HCT116 (cell line): ENCODE measurements at regions not wholly inside any gene's neighbourhood (a gene's known extent, or its start where the extent isn't known, plus 50 kb on each side); places are given as distances from the start of the nearest gene placed in this dataset.

Experiments
- CTCF ChIP-seq, 3 experiments: fragments of 200-600 bp in 1 of 3; sonication (generic) in 1 of 3; IDR thresholded peaks in 2 of 3; conservative IDR thresholded peaks in 1 of 3; 2 replicates each; pipeline ENCODE4 v1.5.1; 2012 to 2017; ENCODE audit warnings: low read depth in 2 of 3, low read length in 2 of 3, antibody characterized with exemption in 1 of 3, borderline replicate concordance in 1 of 3, control low read depth in 1 of 3, mild to moderate bottlenecking in 1 of 3, mixed read lengths in 1 of 3, mixed run types in 1 of 3, moderate library complexity in 1 of 3; ENCODE audit not compliant: insufficient read depth in 1 of 3
- ELF1 ChIP-seq: IDR thresholded peaks from 2 replicates; pipeline ENCODE4 v1.6.1; 2012; ENCODE audit warnings: low read depth, borderline replicate concordance
- EZH2 ChIP-seq: fragments of 200-600 bp; sonication (generic); IDR thresholded peaks from 2 replicates; pipeline ENCODE4 v1.6.1; 2017; ENCODE audit warnings: antibody characterized with exemption, mixed run types
- EZH2phosphoT487 ChIP-seq: fragments of 200-600 bp; IDR thresholded peaks from 2 replicates; pipeline ENCODE4 v1.6.1; 2018; ENCODE audit warnings: antibody characterized with exemption, borderline replicate concordance
- FOSL1 ChIP-seq: IDR thresholded peaks from 2 replicates; pipeline ENCODE4 v1.6.1; 2012; ENCODE audit warnings: low read depth
- POLR2A ChIP-seq: IDR thresholded peaks from 2 replicates; pipeline ENCODE4 v1.7.0; 2011; ENCODE audit warnings: borderline replicate concordance; ENCODE audit not compliant: insufficient read depth, insufficient read length; ENCODE audit errors: extremely low read depth
- POLR2AphosphoS5 ChIP-seq: IDR thresholded peaks from 2 replicates; pipeline ENCODE4 v1.6.1; 2011; ENCODE audit warnings: mild to moderate bottlenecking, low read depth, low read length, moderate library complexity
- RAD21 ChIP-seq: IDR thresholded peaks from 2 replicates; pipeline ENCODE4 v1.6.1; 2012; ENCODE audit warnings: low read depth, mild to moderate bottlenecking
- REST ChIP-seq: IDR thresholded peaks from 2 replicates; pipeline ENCODE4 v1.6.1; 2012; ENCODE audit warnings: low read depth
- SRF ChIP-seq: IDR thresholded peaks from 2 replicates; pipeline ENCODE4 v1.6.1; 2012; ENCODE audit warnings: low read depth
- ZFX ChIP-seq: fragments of 450-650 bp; IDR thresholded peaks from 2 replicates; pipeline ENCODE4 v1.6.1; 2017
- TF ChIP-seq, protein P1 (sequence below): IDR thresholded peaks from 2 replicates; pipeline ENCODE4 v1.6.1; 2012
- TF ChIP-seq, protein P2 (sequence below): IDR thresholded peaks from 2 replicates; pipeline ENCODE4 v1.6.1; 2012
- TF ChIP-seq, protein P3 (sequence below): IDR thresholded peaks from 2 replicates; pipeline ENCODE4 v1.6.1; 2011; ENCODE audit warnings: mild to moderate bottlenecking, low read length, moderate library complexity; ENCODE audit not compliant: insufficient replicate concordance; ENCODE audit errors: extremely low read depth

- TF ChIP-seq POLR2A, result no peak
- TF ChIP-seq CTCF (IDR thresholded peaks at IDR 0.05 in 2 of 3, conservative IDR thresholded peaks at IDR 0.05 in 1 of 3; ENCODE audit: borderline replicate concordance in 1 of 3, insufficient read depth in 1 of 3, low read depth in 2 of 3, low read length in 2 of 3), result no peak
- no peak for TF ChIP-seq POLR2AphosphoS5
- TF ChIP-seq EZH2phosphoT487, result no peak
- no peak for TF ChIP-seq EZH2
- TF ChIP-seq, protein P1, sequence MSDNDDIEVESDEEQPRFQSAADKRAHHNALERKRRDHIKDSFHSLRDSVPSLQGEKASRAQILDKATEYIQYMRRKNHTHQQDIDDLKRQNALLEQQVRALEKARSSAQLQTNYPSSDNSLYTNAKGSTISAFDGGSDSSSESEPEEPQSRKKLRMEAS, result no peak
- TF ChIP-seq, protein P2, sequence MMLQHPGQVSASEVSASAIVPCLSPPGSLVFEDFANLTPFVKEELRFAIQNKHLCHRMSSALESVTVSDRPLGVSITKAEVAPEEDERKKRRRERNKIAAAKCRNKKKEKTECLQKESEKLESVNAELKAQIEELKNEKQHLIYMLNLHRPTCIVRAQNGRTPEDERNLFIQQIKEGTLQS, result no peak
- no peak for TF ChIP-seq FOSL1
- no peak for TF ChIP-seq ELF1
- no peak for TF ChIP-seq RAD21
- TF ChIP-seq ZFX, result no peak
- no peak for TF ChIP-seq SRF
- TF ChIP-seq, protein P3, sequence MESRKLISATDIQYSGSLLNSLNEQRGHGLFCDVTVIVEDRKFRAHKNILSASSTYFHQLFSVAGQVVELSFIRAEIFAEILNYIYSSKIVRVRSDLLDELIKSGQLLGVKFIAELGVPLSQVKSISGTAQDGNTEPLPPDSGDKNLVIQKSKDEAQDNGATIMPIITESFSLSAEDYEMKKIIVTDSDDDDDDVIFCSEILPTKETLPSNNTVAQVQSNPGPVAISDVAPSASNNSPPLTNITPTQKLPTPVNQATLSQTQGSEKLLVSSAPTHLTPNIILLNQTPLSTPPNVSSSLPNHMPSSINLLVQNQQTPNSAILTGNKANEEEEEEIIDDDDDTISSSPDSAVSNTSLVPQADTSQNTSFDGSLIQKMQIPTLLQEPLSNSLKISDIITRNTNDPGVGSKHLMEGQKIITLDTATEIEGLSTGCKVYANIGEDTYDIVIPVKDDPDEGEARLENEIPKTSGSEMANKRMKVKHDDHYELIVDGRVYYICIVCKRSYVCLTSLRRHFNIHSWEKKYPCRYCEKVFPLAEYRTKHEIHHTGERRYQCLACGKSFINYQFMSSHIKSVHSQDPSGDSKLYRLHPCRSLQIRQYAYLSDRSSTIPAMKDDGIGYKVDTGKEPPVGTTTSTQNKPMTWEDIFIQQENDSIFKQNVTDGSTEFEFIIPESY, result no peak
- no peak for TF ChIP-seq REST
Measured at GRCh38 chrX:25105221-25105620, 89.5 kb upstream of the ARX start.
